Activated CD8-positive, alpha-beta memory T cell treated with anti-CD3 and anti-CD28 coated beads for 48 hours (primary cell): ENCODE measurements at regions not wholly inside any gene's neighbourhood (a gene's known extent, or its start where the extent isn't known, plus 50 kb on each side); places are given as distances from the start of the nearest gene placed in this dataset.

Experiments
- DNase-seq, 3 experiments: peaks; one replicate each; pipeline ENCODE4 v3.0.0-alpha.2; 2020; ENCODE audit warnings: low read depth in 2 of 3, low spot score in 2 of 3

- DNase-seq = no peak
Observed at GRCh38 chr2:221064880-221065279, 507.2 kb downstream of the EPHA4 start.

- no peak for DNase-seq
Observed at GRCh38 chr2:221068123-221068522, 504.0 kb downstream of the EPHA4 start.

DNA sequence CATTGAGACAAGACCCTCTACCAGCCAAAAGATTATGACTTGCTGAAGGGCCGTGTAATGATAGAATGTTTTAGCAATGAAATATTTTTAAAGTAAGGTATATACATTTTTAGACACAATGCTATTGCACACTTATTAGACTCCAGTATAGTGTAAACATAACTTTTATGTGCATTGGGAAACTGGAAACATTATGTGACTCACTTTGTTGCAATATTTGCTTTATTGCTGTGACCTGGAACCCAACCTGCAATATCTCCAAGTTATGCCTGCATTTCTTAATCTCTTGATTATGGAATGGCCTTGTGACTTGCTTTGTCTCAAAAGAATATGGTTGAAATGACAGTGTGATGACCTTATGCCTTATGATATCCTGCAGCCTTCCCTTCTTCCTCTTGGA is 502.0 kb downstream of the EPHA4 start:
- DNase-seq = no peak

DNA sequence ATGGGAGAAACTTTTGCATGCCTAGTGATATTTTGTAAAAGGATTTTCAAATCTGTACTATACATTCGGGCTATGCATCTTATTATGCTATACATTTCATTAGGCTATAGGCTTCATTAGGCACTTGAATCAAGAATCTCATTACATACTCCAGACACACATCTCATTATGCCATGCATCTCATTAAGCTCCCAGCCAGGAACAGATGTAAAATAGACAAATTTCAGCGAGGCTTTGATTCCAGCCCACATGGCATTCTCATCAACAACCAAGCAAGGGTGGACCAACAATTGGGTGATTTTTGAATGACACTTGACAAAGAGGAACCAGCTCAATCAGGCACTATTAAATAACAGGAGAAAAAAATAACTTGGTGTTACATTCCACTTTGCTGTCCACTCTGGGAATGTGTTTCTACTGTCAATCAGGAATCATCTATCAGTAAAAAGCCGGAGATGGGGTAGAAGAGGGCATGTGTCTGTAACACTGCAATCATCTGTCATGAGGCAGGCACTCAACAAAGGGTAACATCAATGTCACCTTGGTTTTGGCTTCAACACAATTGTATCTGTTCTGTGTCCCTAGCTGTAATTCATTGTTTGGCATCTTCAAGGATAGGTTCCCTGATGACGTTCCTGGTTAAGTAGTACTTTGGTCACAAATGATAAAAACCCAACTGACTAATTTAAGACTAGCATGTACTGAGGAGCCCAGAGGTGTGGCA is 498.6 kb downstream of the EPHA4 start:
- no peak for DNase-seq

- DNase-seq = no peak
Observed at GRCh38 chr2:221074238-221074637, 497.9 kb downstream of the EPHA4 start.

- no peak for DNase-seq
Observed at GRCh38 chr2:221075203-221075602, 496.9 kb downstream of the EPHA4 start.

- no peak for DNase-seq
Observed at GRCh38 chr2:221077251-221077650, 494.9 kb downstream of the EPHA4 start.

DNA sequence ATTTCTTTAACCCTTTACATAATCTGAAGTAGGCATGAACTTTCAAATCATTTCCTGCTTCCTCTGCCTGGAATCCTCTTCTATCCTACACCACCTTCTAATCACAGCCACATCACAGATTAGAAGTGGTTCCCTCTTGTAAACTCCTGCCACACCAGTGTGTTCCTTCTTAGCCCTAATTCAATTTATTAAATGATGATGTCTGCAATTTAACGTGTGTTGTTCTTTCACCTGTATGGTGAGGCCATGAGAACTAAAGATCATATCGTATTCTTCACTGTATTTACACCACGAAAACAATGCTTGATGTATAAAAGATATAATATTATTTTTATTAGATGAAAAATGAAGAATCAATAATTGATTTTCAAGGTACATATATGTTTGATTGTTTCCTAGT is 494.3 kb downstream of the EPHA4 start:
- no peak for DNase-seq

DNA sequence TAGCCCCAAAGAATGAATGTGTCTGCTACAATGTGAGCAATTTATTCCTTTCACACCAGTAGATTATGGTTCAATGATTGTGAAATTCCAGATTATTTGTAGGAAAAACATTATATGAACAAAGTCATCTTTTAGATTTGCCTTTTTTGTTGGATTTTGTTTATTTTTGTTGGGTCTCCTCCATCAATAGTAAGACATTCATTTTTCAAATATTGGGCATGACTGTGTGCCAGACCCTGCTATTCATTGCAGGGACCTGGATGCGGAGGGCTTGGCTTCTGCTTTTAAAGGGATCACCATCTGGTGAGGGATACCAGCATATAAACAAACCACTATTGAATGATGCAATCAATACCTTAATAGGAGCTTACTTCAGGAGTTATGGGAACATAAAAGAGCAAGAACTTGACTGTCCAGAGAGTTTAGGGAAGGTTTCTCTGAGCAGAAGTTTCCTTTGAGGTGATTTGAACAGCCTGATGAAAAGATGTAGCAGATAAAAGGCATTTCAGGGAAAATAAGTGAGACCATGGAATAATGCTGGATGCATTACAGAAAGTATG is 486.7 kb downstream of the EPHA4 start:
- DNase-seq = no peak

GRCh38 chr2:221085936-221086335 is 486.2 kb downstream of the EPHA4 start:
- no peak for DNase-seq

DNA sequence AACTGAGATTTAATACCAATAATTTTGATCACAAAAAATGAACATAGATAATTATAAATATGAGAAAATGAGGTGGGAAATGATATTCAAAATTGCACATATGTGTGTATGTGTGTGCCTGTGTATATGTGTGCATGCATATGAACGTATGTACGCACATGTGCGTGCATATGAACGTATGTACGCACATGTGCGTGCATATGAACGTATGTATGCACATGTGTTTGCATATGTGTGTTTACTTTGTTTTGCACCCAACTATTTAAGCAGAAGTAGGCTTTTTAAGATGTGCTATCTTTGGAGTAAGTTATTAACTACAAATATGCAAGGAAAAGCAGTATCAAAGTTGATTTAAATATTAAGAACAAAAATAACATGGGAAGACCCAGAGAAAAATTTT is 484.3 kb downstream of the EPHA4 start:
- no peak for DNase-seq

DNA sequence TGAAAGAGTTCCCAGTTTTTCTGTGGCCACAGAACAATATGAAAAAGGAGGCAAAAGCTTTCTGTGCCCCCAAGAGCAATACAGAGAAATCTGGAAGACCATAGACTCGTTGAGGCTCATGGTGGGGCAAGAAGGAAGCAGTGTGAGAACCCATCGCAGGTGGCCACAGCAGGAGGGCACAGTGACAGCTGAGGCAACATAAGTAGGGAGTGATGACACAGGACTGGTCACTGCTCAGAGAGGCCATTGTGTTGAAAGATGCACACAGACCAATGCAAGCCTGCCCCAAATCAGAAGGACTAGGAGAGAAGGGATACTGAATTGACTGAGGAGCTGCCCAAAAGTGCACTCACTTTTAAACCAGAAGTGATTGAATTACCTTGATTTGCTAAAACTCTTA is 483.6 kb downstream of the EPHA4 start:
- DNase-seq = no peak

- DNase-seq = no peak
Observed at GRCh38 chr2:221095356-221095755, 476.7 kb downstream of the EPHA4 start.

- no peak for DNase-seq
Observed at GRCh38 chr2:221096706-221097567, 475.2 kb downstream of the EPHA4 start.

DNA sequence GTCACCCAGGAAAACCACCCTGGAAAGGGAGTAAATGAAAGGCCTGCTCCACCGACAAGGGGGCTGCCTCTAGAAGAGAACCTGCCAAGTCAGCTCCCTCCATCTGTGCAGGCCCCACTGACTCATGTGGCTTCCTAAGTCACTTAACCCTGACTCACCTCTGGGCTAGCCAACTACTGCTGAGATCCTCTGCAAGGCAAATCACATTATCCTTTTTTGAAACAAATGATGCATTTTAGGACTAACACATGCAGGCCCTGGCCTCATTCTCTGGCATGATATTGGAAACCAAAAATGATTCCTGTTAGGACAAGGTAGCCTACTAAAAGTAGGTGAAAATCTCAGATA is 474.6 kb downstream of the EPHA4 start:
- DNase-seq = no peak

GRCh38 chr2:221097949-221098348 is 474.2 kb downstream of the EPHA4 start:
- DNase-seq = no peak

GRCh38 chr2:221100467-221101089 is 471.5 kb downstream of the EPHA4 start:
- DNase-seq = no peak

DNA sequence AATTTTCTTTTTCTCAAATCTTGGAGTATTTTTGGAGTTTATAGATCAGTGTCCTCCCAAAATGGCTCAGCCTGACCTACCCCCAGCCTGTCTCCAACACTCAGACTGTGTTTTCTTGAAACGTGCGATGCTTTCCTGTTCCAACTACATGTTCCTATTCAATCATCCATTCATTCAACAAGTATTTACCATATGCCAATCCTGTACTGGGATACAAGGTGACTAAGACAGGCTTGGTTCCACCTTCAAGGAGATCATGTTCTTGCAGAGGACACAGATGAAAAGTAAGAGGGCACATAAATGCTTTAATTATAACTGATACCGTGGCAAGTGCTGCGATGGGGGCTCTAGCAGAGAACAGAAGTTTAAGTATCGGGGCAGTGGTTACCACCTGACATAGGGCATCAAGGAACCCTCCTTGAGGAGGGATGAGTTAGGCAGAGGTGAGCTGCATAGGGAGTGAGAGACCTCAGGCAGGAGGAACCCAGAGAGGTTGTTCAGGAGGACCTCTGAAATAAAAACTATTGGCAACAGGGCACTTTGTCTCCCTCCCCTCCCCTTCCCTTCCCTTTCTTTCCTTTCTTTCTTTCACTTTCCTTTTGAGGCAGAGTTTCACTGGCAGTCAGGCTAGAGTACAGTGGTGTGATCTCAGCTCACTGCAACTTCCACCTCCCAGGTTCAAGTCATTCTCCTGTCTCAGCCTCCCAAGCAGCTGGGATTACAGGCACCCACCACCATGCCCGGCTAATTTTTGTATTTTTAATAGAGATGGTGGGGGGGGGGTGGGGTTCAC is 469.0 kb downstream of the EPHA4 start:
- DNase-seq = no peak

DNA sequence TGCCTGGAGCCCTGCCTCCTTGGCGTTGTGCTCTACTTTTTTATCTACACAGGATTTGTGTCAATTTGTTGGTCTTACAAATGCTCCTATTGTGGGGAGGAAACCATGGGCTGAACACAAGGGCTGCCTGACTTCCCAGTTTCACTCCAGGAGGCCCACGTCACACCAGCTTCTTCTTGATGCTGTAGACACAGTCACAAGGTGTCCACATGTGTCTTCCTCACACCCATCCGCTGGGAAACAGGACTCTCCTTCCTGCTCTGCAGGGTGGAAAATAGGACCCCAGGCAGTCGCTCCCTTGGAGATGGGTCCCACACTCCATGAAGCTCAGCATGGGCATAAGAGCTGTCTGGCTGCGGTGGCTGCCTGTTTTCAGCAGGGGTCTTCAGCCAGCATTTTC is 468.2 kb downstream of the EPHA4 start:
- DNase-seq = no peak

GRCh38 chr2:221104361-221104811 is 467.7 kb downstream of the EPHA4 start:
- DNase-seq = no peak

DNA sequence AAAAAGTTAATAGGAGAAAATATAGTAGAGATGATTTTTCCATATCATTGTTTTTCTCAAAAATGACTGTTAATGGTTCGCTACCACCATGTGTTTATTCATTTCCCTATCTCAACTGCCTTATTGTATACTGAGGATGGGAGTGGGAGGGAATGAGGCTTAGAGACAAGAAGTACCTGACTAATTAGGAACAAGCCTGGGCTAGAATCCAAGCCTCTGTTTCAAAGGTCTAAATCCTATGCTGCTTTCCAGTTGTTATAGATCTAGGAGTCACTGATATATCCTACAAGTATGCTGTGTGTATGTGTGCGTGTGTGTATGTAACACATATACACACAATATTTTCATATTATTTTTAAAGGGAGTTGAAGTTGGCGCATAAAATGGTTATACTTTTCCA is 465.9 kb downstream of the EPHA4 start:
- no peak for DNase-seq
